Activated CD4-positive, CD25-positive, alpha-beta regulatory T cell (primary cell): ENCODE measurements at regions not wholly inside any gene's neighbourhood (a gene's known extent, or its start where the extent isn't known, plus 50 kb on each side); places are given as distances from the start of the nearest gene placed in this dataset.
A peak's percentile ranks its signal among the peaks of the same experiment; 100 is the strongest.

ENCODE experiments used
- DNase-seq, 4 experiments: peaks; one replicate each; lab custom pipeline; 2025; lab: John Stamatoyannopoulos, UW

GRCh38 chr9:109883623-109884022 is 103.6 kb downstream of the PALM2AKAP2 start:
- DNase-seq = no peak

GRCh38 chr9:109886041-109886440 is 106.0 kb downstream of the PALM2AKAP2 start:
- no peak for DNase-seq

- no peak for DNase-seq
These were observed 106.6 kb downstream of the PALM2AKAP2 start for GRCh38 chr9:109886617-109887016.

GRCh38 chr9:109887079-109887478 is 107.1 kb downstream of the PALM2AKAP2 start:
- DNase-seq = no peak

GRCh38 chr9:109888695-109889094 is 108.7 kb downstream of the PALM2AKAP2 start:
- no peak for DNase-seq

DNA sequence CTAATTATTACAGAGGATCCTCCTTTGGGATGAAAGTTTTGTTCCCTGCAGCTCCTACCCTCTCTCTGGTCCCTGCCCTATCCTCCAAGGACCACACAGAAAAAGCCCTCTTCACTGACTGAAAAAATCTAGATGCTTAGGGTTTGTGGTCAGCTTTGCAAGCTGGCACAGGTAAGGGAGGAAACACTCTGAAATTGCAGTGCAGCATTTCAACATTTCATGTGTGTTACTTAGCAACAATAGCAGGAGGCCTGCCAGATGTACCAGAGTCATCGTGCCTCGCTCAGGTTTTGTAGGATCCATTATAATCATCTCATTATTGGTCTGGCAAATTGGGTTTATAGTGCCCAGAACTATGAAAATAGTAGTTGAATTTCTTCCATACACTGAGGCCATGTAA is 109.5 kb downstream of the PALM2AKAP2 start:
- DNase-seq = no peak

DNA sequence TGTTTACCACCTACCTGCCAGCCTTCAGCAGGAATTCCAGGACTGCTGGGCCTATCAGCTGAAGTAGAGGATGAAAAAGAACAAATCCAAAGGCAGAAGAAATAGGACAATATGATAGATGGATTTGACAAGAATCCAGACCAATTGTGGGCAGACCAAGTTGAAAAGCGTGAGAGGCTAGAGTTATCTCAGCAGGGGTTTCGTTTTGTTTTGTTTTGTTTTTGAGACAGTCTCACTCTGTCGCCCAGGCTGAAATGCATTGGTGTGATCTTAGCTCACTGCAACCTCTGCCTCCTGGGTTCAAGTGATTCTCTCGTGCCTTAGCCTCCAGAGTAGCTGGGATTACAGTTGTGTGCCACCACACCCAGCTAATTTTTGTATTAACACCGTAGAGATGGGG is 113.2 kb downstream of the PALM2AKAP2 start:
- DNase-seq = no peak

DNA sequence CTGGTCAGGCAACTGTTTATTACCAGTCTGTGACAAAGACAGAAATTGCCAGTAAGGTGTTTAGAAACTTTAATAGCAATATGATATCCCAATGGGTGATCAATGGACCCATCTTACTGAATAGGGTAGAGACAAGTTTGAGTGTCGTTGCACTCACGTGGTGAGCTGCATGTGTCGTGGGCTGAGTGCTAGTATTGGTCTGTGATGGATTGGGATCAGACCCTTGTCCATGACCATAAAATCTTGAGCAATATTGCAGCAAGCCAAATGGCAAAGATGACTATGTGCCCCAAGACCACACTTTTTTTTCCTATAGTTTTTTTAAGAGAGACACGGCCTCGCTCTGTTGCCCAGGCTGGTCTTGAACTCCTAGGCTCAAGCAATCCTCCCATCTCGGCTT is 114.5 kb downstream of the PALM2AKAP2 start:
- no peak for DNase-seq

- DNase-seq = no peak
These were observed 115.1 kb downstream of the PALM2AKAP2 start for GRCh38 chr9:109894921-109895758.

DNA sequence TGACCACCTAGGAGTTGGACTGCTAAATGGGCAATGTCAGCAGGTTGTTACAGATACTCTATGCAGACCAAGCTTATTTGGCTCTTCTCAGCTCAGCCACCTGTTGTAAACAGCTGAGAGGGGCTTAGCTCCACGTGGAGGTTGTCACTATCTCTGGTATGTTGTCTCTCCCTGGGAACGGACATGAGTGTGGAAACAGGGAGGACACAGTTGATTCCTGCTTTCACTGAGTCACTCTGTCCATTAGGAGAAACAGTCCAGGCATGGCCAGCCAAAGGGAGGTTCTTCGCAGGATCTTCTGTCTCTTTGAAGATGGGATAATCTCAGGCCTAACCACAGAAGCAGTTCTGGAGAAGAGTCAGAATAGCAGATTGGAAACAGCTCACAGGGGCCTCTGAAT is 121.2 kb downstream of the PALM2AKAP2 start:
- DNase-seq = no peak

DNA sequence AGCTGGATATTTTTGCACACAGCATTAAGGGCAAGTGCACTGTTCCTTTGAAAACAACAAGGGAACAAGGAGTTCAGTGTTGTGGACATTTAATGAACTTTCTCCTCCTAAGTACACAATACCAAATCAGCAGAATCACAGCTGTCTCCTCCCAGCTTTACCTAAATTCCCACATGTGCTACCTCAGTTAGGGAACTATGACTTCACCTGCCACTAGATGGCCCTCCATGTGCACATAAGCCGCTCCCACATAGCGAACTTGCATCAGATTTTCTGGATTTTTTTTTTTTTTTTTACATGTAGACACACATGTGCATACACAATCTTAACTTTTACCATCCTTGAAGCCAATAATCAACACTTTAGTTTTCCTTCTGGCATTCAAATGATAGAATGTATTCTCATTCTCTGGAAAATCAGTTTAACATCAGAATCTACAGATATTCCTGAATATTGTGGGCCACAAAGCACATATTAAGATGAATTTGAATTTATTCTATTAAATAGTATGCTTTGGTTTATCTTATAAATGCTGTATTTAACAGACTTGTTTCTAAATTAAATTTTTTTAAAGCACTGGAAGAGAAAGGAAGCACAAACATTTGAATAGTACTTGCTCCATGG is 123.6 kb downstream of the PALM2AKAP2 start:
- DNase-seq = peak; percentile 5 to 29 (median 17)

GRCh38 chr9:109904666-109905065 is 124.7 kb downstream of the PALM2AKAP2 start:
- DNase-seq = no peak

- no peak for DNase-seq
These were observed 125.5 kb downstream of the PALM2AKAP2 start for GRCh38 chr9:109905472-109905871.

GRCh38 chr9:109906766-109907382 is 126.9 kb downstream of the PALM2AKAP2 start:
- no peak for DNase-seq

DNA sequence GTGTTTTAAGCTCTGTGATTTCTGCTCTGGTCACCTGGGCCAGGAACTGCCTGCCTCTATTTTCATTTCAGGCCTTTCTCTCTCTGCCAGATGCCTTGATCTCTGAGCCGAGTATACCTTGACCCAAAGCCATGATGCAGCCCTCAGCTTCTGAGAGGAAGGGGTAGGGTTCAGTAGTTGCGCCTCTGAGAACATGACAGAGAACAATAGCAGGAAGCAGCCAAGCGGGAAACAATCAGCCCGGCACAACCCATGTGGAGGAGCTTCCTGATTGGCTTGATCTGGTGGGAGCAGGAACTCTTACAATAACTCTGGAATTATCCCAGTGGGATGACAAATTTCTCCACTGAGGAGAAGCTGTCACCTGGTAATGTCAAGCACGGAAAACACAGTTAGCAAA is 127.4 kb downstream of the PALM2AKAP2 start:
- DNase-seq = no peak

DNA sequence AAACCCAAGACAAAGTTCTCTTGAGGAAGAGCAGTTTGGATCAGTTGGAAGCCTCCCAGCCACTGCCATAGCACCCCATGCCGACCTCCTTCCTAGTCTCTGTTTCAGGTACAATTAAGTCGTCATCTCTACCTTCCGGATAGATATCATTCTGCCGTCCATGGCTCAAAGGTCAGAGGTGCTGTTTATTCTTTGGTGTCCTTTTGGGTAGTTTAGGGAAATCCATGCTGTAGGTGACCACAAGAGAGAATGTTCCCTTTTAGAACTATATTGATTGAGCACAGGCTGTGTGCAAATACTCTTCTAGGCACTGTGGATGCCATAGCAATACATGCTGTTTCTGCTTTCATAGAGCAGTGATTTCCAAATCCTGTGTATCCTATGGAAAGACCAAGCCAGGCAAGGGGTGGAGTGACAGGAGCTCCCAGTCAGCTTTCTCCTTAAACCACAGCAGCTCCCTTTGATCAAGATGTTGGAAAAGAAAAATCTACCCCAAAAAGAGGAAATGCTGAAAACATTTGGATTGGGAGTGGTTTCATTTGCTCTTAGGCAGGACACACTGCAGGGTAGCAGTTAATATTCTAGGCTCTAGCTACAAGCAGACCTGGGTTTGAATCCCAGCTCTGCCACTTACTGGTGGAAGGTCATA is 127.9 kb downstream of the PALM2AKAP2 start:
- no peak for DNase-seq

DNA sequence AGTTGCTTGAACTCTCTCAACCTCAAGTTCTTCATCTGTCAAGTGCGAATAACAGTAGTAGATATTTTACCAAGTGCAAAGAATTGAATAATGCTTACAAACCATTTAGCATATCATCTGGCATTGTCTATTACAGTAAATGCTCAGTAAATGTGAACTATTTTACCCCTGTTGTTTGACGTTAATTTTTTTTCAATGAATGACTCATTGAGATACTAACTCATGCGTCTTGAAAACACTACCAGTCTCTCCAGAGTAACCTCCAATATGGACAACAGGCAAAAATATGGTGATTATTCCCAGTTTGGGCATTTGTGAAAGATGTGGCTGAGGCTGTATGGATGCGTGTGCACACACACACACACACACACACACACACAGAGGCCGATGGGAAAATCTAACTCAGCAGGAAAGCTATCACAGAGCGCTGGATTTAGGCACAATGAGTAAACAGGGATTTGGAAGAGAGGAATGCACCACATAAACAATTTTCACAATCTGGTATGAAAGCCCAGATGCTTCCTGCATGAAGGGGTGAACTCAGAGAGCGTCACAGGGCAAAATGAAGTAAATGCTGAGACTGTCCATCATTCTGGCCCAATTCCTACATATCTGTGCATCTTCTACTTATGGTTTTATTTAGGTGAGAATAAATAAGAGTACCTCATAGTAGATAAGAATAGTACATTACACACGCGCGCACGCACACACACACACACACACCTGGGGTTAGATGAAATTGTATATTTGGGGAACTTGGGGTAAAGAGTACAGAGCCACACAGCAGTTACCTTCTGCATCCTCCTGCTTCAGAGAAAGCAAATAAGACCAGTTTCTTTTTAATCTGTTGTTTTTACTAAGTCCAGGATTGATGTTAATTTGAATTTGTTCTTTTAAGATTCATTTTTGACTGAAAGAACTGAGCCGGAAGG is 128.7 kb downstream of the PALM2AKAP2 start:
- DNase-seq = no peak

DNA sequence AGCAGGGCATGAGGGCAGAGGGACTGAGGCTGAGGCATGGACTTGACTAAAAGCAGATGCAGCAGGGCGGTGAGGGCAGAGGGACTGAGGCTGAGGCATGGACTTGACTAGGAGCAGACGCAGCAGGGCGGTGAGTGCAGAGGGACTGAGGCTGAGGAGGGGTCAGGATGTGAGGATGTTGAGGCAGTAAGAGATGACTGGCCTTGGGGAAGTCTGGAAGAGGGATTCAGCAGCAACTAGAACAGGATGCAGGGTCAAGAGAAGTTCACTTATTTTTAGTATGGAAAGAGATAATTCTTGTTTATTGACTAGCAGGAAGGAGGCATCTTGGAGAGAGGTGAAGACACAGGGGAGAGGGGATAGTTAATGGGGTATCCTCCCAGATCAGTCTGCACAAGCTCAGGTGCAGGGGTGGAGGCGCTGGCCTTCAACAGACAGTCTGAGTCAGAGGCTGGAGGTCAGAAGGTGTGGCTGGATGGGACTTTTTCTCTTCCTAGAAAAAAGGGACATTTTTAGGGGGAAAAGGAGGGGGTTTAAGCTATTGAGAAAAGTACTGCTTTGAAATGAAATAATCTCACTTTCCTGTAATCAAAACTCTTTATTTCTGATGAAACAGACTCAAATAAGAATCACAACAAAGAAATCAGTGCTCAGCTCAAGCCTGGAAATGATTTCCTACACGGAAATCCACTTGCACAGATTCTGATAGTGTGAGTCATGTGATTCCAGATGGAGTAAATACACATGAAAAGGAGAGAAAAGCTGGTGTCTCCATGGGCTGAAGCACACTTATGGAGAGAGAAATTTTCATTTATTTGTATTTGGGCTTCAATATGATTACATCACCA is 130.9 kb downstream of the PALM2AKAP2 start:
- DNase-seq = no peak

DNA sequence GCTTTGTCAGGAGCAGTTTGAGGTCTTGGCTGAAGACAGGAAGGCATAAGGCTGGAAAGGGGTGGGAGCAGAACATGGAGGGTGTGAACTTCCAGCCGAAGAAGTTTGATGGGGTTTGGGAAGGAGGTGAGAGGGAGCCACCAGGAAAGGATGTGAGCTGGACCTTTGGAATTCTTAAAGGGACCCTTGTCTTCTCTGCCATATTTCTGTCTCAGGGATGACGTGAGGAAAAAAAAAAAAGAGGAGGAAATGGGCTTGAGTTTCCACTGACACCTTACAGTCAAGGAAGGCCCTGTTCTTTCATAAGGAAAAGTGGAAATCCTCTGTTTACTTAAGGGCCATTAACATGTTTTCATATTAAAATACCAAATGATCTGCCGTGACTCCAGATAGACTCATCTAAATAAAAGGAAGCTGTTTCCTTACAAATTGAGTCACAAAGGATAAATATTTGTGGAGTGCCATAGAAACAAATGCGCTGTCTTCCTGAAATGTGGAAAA is 132.1 kb downstream of the PALM2AKAP2 start:
- no peak for DNase-seq

DNA sequence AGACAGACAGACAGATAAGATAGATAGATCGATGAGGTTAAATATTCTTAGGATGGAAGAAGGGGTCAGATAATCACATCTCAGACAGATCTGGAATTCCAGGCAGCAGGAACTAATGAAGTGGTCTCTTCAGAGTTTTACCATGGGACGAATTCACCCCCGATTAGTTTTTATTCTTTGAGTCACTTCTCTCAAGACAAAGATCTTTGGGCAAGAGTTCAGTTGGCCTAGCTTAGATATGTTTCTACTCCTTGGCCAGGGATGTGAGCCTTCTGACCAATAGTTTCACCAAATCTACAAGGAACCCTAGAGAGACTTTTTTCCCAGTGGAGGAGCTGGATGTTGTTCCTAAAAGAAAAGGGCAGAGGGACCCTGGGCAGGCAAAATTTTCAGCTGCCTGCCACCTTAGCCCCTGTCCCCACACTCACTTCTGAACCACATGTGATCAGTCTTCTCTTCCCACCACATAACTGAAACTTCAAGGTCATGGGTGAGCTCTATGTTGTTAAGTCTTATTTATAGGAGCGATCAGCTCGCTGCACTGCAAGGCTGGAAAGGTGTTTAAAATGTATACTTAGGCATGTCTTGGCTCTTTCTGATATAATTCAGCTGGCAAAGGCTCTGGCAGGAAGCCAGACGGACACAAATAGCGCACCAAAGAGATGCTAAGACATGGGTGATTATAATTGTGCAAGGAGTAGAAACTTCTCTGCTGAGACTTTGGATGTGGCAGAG is 132.9 kb downstream of the PALM2AKAP2 start:
- DNase-seq = no peak
